AG04449 (cell line): ENCODE measurements at regions not wholly inside any gene's neighbourhood (a gene's known extent, or its start where the extent isn't known, plus 50 kb on each side); places are given as distances from the start of the nearest gene placed in this dataset.

Experiments used
- CTCF ChIA-PET: fragments of 350-600 bp; formaldehyde crosslinking; extraction: SDS; loops from one replicate; lab custom pipeline; 2021; ENCODE audit warnings: antibody characterized with exemption; lab: Yijun Ruan, JAX
- POLR2A ChIA-PET: fragments of 400-600, 350-600 bp; formaldehyde crosslinking; extraction: SDS; loops from one replicate; lab custom pipeline; 2020; ENCODE audit warnings: antibody characterized with exemption, inconsistent platforms; lab: Yijun Ruan, JAX
- DNase-seq: peaks from one replicate; pipeline ENCODE4 v3.0.0-alpha.2; 2010; ENCODE audit warnings: low read depth, low spot score
- H3K4me3 ChIP-seq: 2 replicates; pipeline ENCODE4 v1.5.1; 2011; ENCODE audit warnings: low read depth, mild to moderate bottlenecking, control low read depth, low read length
- CTCF ChIP-seq: IDR thresholded peaks from one replicate; pipeline ENCODE4 v1.5.1; 2011; ENCODE audit warnings: mild to moderate bottlenecking, moderate library complexity, low read length, control low read depth, inconsistent platforms; ENCODE audit not compliant: insufficient read depth; ENCODE audit errors: missing control alignments

- no peak for DNase-seq
- CTCF ChIA-PET, result interaction anchor here (0.7 to 3.6 kb wide), 2 partner anchors 26 to 152 kb away, joined by 3 to 18 read pairs; no protein-coding TSS in a partner anchor
- POLR2A ChIA-PET, result no interaction called here
- no peak for TF ChIP-seq CTCF
- no peak overlapping the region for H3K4me3 ChIP-seq
Observed at GRCh38 chr15:63440265-63440648, 58.6 kb upstream of the CA12 start.

DNA sequence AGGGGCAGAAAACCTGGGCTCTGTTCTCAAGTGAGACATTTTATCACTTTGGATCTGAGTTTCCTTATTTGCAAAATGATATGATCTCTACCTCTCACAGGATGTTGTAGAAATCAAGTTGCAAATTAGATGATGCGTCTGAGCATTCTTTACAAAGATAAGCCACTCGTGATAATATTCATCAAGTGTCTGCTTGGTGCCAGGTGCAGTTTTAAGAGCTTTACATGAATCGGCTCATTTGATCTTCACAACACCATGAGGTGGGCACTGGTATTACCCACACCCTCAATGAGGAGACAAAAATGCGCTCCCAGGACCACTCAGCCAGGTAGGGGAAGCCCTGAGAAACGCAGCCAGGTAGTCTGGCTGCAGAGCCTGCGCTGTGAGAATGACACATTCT, 59.1 kb upstream of the CA12 start:
- ChIA-PET CTCF (interaction anchor here (1.7 to 3.6 kb wide), 2 partner anchors 25 to 38 kb away, joined by 4 to 18 read pairs; no protein-coding TSS in a partner anchor), POLR2A (no interaction called here)
- H3K4me3 ChIP-seq, result no peak overlapping the region
- TF ChIP-seq CTCF, result no peak
- DNase-seq, result no peak

GRCh38 chr15:63441266-63441665, 59.6 kb upstream of the CA12 start:
- no peak for DNase-seq
- CTCF ChIA-PET, result interaction anchor here (1.7 to 3.6 kb wide), 2 partner anchors 25 to 39 kb away, joined by 4 to 18 read pairs; no protein-coding TSS in a partner anchor
- POLR2A ChIA-PET, result no interaction called here
- no peak for TF ChIP-seq CTCF
- no peak overlapping the region for H3K4me3 ChIP-seq

- DNase-seq, result no peak
- POLR2A ChIA-PET, result no interaction called here
- TF ChIP-seq CTCF, result no peak
- CTCF ChIA-PET, result interaction anchor here (1.0 to 1.7 kb wide), 4 partner anchors 11 to 39 kb away, joined by 3 to 7 read pairs (median 4); no protein-coding TSS in a partner anchor
- H3K4me3 ChIP-seq, result no peak overlapping the region
Observed at GRCh38 chr15:63442080-63442479, 60.4 kb upstream of the CA12 start.

DNA sequence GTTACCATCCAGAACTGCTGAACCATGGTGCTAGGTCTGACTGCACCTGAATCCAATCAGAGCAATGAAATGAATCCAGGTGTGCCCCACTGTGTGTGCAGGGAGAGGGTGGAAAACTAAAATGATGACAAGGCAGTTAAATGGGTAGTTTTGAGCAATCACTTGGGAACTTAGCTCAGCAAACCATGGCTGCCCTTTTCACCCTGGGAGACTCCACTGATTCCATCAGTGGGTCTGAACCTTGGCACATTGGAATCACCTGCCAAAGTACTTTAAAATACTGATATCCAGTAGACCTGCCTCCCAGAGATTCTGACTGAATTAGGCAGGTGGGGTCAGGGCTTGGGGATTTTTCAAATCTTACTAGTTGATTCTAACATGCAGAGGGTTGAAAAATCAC, 59.8 kb upstream of the USP3 start:
- DNase-seq, result no peak
- ChIA-PET POLR2A (no interaction called here), CTCF (interaction anchor here (0.5 to 1.7 kb wide), 3 partner anchors 20 to 525 kb away, joined by 3 to 6 read pairs (median 6); no protein-coding TSS in a partner anchor)
- no peak overlapping the region for H3K4me3 ChIP-seq
- TF ChIP-seq CTCF, result no peak

DNA sequence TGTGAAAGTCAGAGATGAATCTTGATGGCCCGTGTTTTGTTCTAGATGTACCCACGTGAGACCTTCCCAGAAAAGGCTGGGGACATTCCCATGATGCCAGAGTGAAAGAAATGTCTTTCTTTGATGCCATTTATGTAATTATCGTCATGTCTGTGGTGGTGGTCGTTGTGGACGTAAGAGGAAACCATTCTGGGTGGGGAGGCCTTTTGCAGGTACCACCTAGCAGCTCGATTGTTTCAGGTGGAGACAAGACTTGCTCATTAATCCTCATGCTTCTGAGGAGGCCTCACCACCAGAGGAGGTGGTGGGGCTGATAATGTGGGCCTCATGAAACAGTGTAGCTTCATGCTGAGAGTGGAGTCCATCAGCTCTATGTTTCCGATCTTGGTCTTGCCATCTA, 58.1 kb upstream of the USP3 start:
- H3K4me3 ChIP-seq, result no peak overlapping the region
- no peak for TF ChIP-seq CTCF
- CTCF ChIA-PET, result interaction anchor here (0.9 to 2.4 kb wide), 4 partner anchors 9 to 21 kb away, joined by 3 to 10 read pairs (median 6); no protein-coding TSS in a partner anchor
- POLR2A ChIA-PET, result interaction anchor here (0.7 kb wide), 1 partner anchor 59 kb away, joined by 3 read pairs; no protein-coding TSS in a partner anchor
- no peak for DNase-seq
